Thoracic aorta (tissue), 2 donors: ENCODE measurements at regions not wholly inside any gene's neighbourhood (a gene's known extent, or its start where the extent isn't known, plus 50 kb on each side); places are given as distances from the start of the nearest gene placed in this dataset.

ENCODE experiments used
- ATAC-seq: fragments of 150-250 bp; one replicate; pipeline ENCODE4 v1.8.0; 2017; ENCODE audit warnings: low read depth; ENCODE audit not compliant: insufficient number of reproducible peaks, low FRiP score
- DNase-seq: peaks from one replicate; pipeline ENCODE4 v3.0.0-alpha.2; 2020; ENCODE audit warnings: low spot score
- H3K27ac ChIP-seq, 2 donors: fragments of 200-600 bp; sonication (generic); 1 replicate in 1 of 2; 2 replicates in 1 of 2; pipeline ENCODE4 v1.5.1; 2016; ENCODE audit warnings: mild to moderate bottlenecking in 2 of 2, moderate library complexity in 2 of 2
- H3K27me3 ChIP-seq: fragments of 200-600 bp; sonication (generic); replicated peaks from 2 replicates; pipeline ENCODE4 v1.6.0; 2016; ENCODE audit warnings: mild to moderate bottlenecking; ENCODE audit not compliant: insufficient read depth
- H3K36me3 ChIP-seq: fragments of 200-600 bp; sonication (generic); one replicate; pipeline ENCODE4 v1.5.1; 2016
- H3K4me1 ChIP-seq, 2 donors: fragments of 200-600 bp; sonication (generic); 1 replicate in 1 of 2; 2 replicates in 1 of 2; pipeline versions ENCODE4 v1.5.1 to v1.6.0; 2016; ENCODE audit warnings: low read depth in 2 of 2, mild to moderate bottlenecking in 1 of 2; ENCODE audit not compliant: control insufficient read depth in 1 of 2
- H3K4me3 ChIP-seq: fragments of 200-600 bp; sonication (generic); 2 replicates; pipeline ENCODE4 v1.5.1; 2016; ENCODE audit warnings: mild to moderate bottlenecking
- H3K9me3 ChIP-seq: fragments of 200-600 bp; sonication (generic); 2 replicates; pipeline ENCODE4 v1.5.1; 2016
- CTCF ChIP-seq: fragments of 200-600 bp; sonication (generic); IDR thresholded peaks from one replicate; pipeline ENCODE4 v1.5.1; 2019; ENCODE audit warnings: antibody characterized with exemption

DNA sequence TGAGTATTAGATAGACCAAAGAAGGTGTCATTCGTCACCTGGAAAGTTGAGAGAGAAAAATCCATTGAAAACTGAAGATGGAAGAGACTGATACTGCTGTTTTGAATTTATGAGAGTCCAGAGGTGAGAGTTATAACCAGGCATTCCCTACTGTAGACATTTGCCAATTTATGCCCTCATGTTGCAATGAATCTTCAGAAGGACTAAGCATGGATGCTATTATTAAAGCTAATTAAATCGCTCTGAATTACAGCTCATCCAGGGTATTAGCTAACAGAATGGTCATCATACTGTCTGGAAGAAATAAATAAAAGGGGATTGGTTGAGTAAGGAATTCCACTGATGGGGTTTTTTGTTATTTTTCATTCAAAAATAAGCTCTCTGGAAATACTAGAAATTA lies 101.6 kb upstream of the PLPP4 start:
- no peak overlapping the region for H3K4me3 ChIP-seq
- H3K36me3 ChIP-seq: no peaks in the 10 kb centered on the region
- no peak overlapping the region for H3K27ac ChIP-seq
- H3K4me1 ChIP-seq: no peaks in the 10 kb centered on the region
- no peak for ATAC-seq
- no peak for TF ChIP-seq CTCF
- H3K27me3 ChIP-seq: no peaks in the 10 kb centered on the region
- H3K9me3 ChIP-seq: no peaks in the 10 kb centered on the region
- no peak for DNase-seq

DNA sequence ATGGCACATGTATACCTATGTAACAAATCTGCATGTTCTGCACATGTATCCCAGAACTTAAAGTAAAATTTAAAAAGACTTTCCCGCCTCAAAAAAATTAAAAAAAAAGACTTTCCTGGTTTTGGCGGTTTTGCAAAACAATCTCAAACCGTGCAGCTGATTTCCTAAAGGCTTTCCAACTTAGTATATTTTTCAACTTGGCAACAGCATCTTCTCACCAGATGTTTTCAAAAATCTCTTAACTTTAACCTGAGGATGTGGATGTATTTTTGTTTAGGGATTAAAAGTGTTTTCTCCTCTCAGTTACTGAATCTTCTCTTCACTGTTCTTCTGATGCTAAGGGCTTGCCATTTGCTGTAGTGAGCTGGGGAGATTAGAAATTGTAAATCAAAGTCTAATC lies 96.5 kb upstream of the PLPP4 start:
- DNase-seq (no peak), ATAC-seq (no peak)
- Histone ChIP-seq H3K4me1 (no peaks in the 10 kb centered on the region), H3K27me3 (no peaks in the 10 kb centered on the region), H3K36me3 (no peaks in the 10 kb centered on the region), H3K9me3 (no peaks in the 10 kb centered on the region), H3K27ac (no peak overlapping the region), H3K4me3 (no peak overlapping the region)
- TF ChIP-seq CTCF: no peak

- H3K4me3 ChIP-seq: no peak overlapping the region
- no peaks in the 10 kb centered on the region for H3K27me3 ChIP-seq
- H3K4me1 ChIP-seq: no peaks in the 10 kb centered on the region
- ATAC-seq (no peak), DNase-seq (no peak)
- no peaks in the 10 kb centered on the region for H3K9me3 ChIP-seq
- no peaks in the 10 kb centered on the region for H3K36me3 ChIP-seq
- TF ChIP-seq CTCF: no peak
- no peak overlapping the region for H3K27ac ChIP-seq
Observed at GRCh38 chr10:120365872-120366271, 91.2 kb upstream of the PLPP4 start.

- H3K4me3 ChIP-seq: no peak overlapping the region
- no peak for ATAC-seq
Observed at GRCh38 chr10:120367341-120367740, 89.7 kb upstream of the PLPP4 start.

GRCh38 chr10:120368338-120368737 lies 88.7 kb upstream of the PLPP4 start:
- H3K27ac ChIP-seq: no peak overlapping the region

More at GRCh38 chr10:120367341-120367740, 89.7 kb upstream of the PLPP4 start:
- no peaks in the 10 kb centered on the region for H3K36me3 ChIP-seq
- H3K27me3 ChIP-seq: no peaks in the 10 kb centered on the region
- no peak for DNase-seq
- H3K9me3 ChIP-seq: no peaks in the 10 kb centered on the region
- TF ChIP-seq CTCF: no peak
- no peaks in the 10 kb centered on the region for H3K4me1 ChIP-seq
- H3K27ac ChIP-seq: no peak overlapping the region

More at GRCh38 chr10:120368338-120368737, 88.7 kb upstream of the PLPP4 start:
- ATAC-seq (no peak), DNase-seq (no peak)
- no peaks in the 10 kb centered on the region for H3K27me3 ChIP-seq
- H3K36me3 ChIP-seq: no peaks in the 10 kb centered on the region
- H3K9me3 ChIP-seq: no peaks in the 10 kb centered on the region
- no peak overlapping the region for H3K4me3 ChIP-seq
- H3K4me1 ChIP-seq: no peaks in the 10 kb centered on the region
- no peak for TF ChIP-seq CTCF
